ENCODE measurements at regions not wholly inside any gene's neighbourhood (a gene's known extent, or its start where the extent isn't known, plus 50 kb on each side); places are given as distances from the start of the nearest gene placed in this dataset.
"Not testable (repeated sequence)": the region's sequence is repeated elsewhere in the genome, so short reads cannot be mapped to it uniquely, and the experiment has no call there.

DNA sequence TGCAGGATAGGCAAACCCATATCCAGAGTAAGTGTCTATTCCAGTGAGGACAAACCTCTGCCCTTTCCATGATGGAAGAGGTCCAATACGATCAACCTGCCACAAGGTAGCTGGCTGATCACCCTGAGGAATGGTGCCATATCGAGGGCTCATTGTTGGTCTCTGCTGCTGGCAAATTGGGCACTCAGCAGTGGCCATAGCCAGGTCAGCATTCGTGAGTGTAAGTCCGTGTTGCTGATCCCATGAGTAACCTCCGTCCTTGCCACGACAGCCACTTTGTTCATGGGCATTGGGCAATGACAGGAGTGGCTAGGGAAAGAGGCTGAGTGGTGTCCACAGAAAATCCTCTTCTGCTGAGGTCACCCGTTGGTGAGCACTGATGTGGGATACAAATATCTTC lies 156.9 kb downstream of the CYP26A1 start:
- TF ChIP-seq, protein P1, sequence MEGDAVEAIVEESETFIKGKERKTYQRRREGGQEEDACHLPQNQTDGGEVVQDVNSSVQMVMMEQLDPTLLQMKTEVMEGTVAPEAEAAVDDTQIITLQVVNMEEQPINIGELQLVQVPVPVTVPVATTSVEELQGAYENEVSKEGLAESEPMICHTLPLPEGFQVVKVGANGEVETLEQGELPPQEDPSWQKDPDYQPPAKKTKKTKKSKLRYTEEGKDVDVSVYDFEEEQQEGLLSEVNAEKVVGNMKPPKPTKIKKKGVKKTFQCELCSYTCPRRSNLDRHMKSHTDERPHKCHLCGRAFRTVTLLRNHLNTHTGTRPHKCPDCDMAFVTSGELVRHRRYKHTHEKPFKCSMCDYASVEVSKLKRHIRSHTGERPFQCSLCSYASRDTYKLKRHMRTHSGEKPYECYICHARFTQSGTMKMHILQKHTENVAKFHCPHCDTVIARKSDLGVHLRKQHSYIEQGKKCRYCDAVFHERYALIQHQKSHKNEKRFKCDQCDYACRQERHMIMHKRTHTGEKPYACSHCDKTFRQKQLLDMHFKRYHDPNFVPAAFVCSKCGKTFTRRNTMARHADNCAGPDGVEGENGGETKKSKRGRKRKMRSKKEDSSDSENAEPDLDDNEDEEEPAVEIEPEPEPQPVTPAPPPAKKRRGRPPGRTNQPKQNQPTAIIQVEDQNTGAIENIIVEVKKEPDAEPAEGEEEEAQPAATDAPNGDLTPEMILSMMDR (IDR thresholded peaks at IDR 0.05) = not testable (repeated sequence)
- TF ChIP-seq POLR2A (IDR thresholded peaks at IDR 0.05) = not testable (repeated sequence)

Measured in esophagus squamous epithelium (tissue), 4 donors.